CD4-positive, alpha-beta memory T cell (primary cell): ENCODE measurements at regions not wholly inside any gene's neighbourhood (a gene's known extent, or its start where the extent isn't known, plus 50 kb on each side); places are given as distances from the start of the nearest gene placed in this dataset.

ENCODE experiments used
- CTCF ChIA-PET: fragments of 350-600 bp; sonication (Branson Sonifier 250); formaldehyde crosslinking; loops from one replicate; lab custom pipeline; 2021; ENCODE audit warnings: inconsistent platforms; ENCODE audit not compliant: partially characterized antibody; lab: Charles Lee
- POLR2A ChIA-PET: fragments of 350-600 bp; sonication (Branson Sonifier 250); formaldehyde crosslinking; loops from one replicate; lab custom pipeline; 2021; ENCODE audit not compliant: partially characterized antibody; lab: Charles Lee
- DNase-seq, 5 donors: peaks; one replicate each; pipeline versions ENCODE4 v3.0.0 to v3.0.0-alpha.2; 2020 to 2022; ENCODE audit warnings: mixed read lengths in 1 of 5
- H3K27ac ChIP-seq: one replicate; pipeline ENCODE4 v1.7.0; 2013; ENCODE audit warnings: low read depth, low read length
- H3K27me3 ChIP-seq: 2 replicates; pipeline ENCODE4 v1.7.0; 2013; ENCODE audit warnings: mild to moderate bottlenecking, low read length, moderate library complexity; ENCODE audit not compliant: insufficient read depth
- H3K36me3 ChIP-seq: 2 replicates; pipeline ENCODE4 v1.7.0; 2013; ENCODE audit warnings: mild to moderate bottlenecking, low read length, moderate library complexity; ENCODE audit not compliant: insufficient read depth
- H3K4me1 ChIP-seq: 2 replicates; pipeline ENCODE4 v1.7.0; 2013; ENCODE audit warnings: mild to moderate bottlenecking, low read length, moderate library complexity; ENCODE audit not compliant: insufficient read depth
- H3K4me3 ChIP-seq, 2 donors: one replicate each; pipeline ENCODE4 v1.7.0; 2013; ENCODE audit warnings: low read length in 2 of 2, mild to moderate bottlenecking in 1 of 2
- H3K9me3 ChIP-seq, 2 donors: one replicate each; pipeline ENCODE4 v1.7.0; 2013; ENCODE audit warnings: low read length in 2 of 2, control low read depth in 1 of 2; ENCODE audit not compliant: control insufficient read depth in 1 of 2
- H3K27ac Mint-ChIP-seq, 7 donors: one replicate each; pipeline ENCODE4 v1.8.0; 2020 to 2021; ENCODE audit warnings: mixed read lengths in 7 of 7, mild to moderate bottlenecking in 6 of 7, inconsistent platforms in 3 of 7, moderate library complexity in 3 of 7
- H3K27me3 Mint-ChIP-seq, 2 donors: one replicate each; pipeline ENCODE4 v1.8.0; 2020 to 2021; ENCODE audit warnings: mixed read lengths in 2 of 2
- H3K36me3 Mint-ChIP-seq, 2 donors: one replicate each; pipeline ENCODE4 v1.8.0; 2020 to 2021; ENCODE audit warnings: mixed read lengths in 2 of 2, inconsistent platforms in 1 of 2, mild to moderate bottlenecking in 1 of 2
- H3K4me1 Mint-ChIP-seq, 4 donors: one replicate each; pipeline ENCODE4 v1.8.0; 2020 to 2021; ENCODE audit warnings: mixed read lengths in 4 of 4, mild to moderate bottlenecking in 1 of 4
- H3K4me3 Mint-ChIP-seq, 8 donors: one replicate each; pipeline ENCODE4 v1.8.0; 2020 to 2021; ENCODE audit warnings: mixed read lengths in 8 of 8, mild to moderate bottlenecking in 7 of 8, moderate library complexity in 6 of 8, inconsistent platforms in 3 of 8
- H3K9me3 Mint-ChIP-seq, 8 donors: one replicate each; pipeline ENCODE4 v1.8.0; 2020 to 2021; ENCODE audit warnings: mixed read lengths in 8 of 8, mild to moderate bottlenecking in 5 of 8, inconsistent platforms in 3 of 8, moderate library complexity in 1 of 8
- intact Hi-C: fragments of 100-400 bp; cut with micrococcal nuclease; formaldehyde crosslinking; loops from one replicate; pipeline ENCODE4 v1.15.1; 2023

DNA sequence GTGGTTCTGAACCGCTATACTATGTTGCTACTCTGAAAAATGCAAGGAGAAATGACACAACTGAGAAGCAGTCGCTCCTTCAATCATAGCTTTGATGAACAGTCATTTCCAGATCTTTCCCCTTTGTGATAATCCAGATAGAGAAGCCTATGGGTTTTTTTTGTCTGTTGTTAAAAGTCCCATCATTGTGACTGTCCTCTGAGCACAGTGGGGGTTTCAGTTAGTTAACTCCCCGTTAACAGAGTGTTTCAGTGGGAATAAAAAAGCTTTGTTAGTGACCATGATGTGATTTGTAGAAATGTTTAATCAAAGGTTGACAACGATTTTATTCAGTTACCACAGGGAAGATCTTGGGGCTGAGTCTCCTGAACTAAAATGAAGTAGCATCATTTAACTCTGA is 176.2 kb upstream of the MAOA start:
- no peaks in the 10 kb centered on the region for H3K27me3 ChIP-seq
- Mint-ChIP-seq H3K4me1 (no peaks in the 10 kb centered on the region), H3K27me3 (no peaks in the 10 kb centered on the region)

DNA sequence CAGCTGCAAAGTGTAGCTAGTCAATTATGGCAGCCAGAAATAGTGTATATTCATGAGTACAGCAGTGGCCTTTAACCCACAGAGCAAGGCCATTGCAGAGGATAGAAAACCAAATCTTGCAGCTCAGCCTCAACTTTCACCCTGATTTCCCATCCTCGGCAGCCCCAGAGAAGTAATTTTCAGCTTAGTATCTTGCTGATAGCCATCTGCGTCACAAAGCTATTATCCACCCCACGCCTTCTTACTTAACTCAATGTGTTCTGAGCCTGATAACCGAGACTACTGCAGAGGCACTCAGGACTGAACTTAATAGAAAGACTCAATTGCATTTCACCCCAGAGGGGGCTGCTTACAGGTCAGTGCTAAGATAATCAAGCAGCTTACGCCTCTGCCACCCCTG is 174.5 kb upstream of the MAOA start:
- no peak overlapping the region for H3K4me3 ChIP-seq
- no peaks in the 10 kb centered on the region for H3K36me3 ChIP-seq
- no peak overlapping the region for H3K27ac ChIP-seq
- no peaks in the 10 kb centered on the region for H3K4me1 ChIP-seq
- H3K27me3 Mint-ChIP-seq = no peaks in the 10 kb centered on the region
- DNase-seq = no peak
- no peak overlapping the region for H3K4me3 Mint-ChIP-seq
- no peaks in the 10 kb centered on the region for H3K4me1 Mint-ChIP-seq
- H3K9me3 Mint-ChIP-seq = peaks cover 0 to 4% (median 0%) of the 10 kb centered on the region in 8 donors
- ChIA-PET CTCF (no interaction called here), POLR2A (interaction anchor here (0.6 kb wide), 1 partner anchor 44 kb away, joined by 3 read pairs; no protein-coding TSS in a partner anchor)
- H3K27ac Mint-ChIP-seq = no peak overlapping the region
- no peaks in the 10 kb centered on the region for H3K36me3 Mint-ChIP-seq
- H3K27me3 ChIP-seq = no peaks in the 10 kb centered on the region
- intact Hi-C loops = no loop called here
- H3K9me3 ChIP-seq = no peaks in the 10 kb centered on the region

More for the DNA sequence above, 176.2 kb upstream of the MAOA start:
- peaks cover 0 to 4% (median 0%) of the 10 kb centered on the region in 8 donors for H3K9me3 Mint-ChIP-seq
- POLR2A ChIA-PET = no interaction called here
- no peaks in the 10 kb centered on the region for H3K36me3 Mint-ChIP-seq
- Histone ChIP-seq H3K9me3 (no peaks in the 10 kb centered on the region), H3K4me3 (no peak overlapping the region), H3K4me1 (no peaks in the 10 kb centered on the region), H3K36me3 (no peaks in the 10 kb centered on the region), H3K27ac (no peak overlapping the region)
- peak overlapping the region in 1 of 7 donors; percentile 10 for H3K27ac Mint-ChIP-seq
- CTCF ChIA-PET = interaction anchor here (0.9 kb wide), 1 partner anchor 1698 kb away, joined by 3 read pairs; no protein-coding TSS in a partner anchor
- DNase-seq = no peak
- no peak overlapping the region for H3K4me3 Mint-ChIP-seq
- intact Hi-C loops = no loop called here

DNA sequence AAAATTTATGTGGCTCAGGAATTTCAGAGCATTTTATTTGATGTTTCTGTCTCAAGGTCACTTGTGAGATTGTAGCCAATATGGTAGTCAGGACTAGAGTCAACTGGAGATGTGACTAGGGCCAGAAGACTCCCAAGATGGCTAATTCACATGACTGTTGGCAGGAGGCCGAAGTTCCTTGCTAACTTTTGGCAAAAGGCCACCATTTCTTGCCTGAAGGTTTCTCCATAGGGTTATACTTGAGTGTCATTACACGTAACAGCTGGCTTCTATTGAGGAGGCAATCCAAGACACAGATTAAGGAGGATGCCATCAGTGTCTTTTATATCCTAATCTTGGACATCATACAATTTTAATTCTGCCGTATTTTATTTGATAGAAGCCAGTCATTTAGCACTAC is 162.3 kb upstream of the MAOA start:
- no peaks in the 10 kb centered on the region for H3K36me3 Mint-ChIP-seq
- no peak for DNase-seq
- Histone ChIP-seq H3K4me1 (no peaks in the 10 kb centered on the region), H3K27me3 (no peaks in the 10 kb centered on the region), H3K27ac (no peak overlapping the region), H3K36me3 (no peaks in the 10 kb centered on the region), H3K4me3 (no peak overlapping the region), H3K9me3 (no peaks in the 10 kb centered on the region)
- H3K4me3 Mint-ChIP-seq = no peak overlapping the region
- intact Hi-C loops = no loop called here
- H3K4me1 Mint-ChIP-seq = no peaks in the 10 kb centered on the region
- ChIA-PET POLR2A (no interaction called here), CTCF (no interaction called here)
- H3K9me3 Mint-ChIP-seq = no peaks in the 10 kb centered on the region
- H3K27me3 Mint-ChIP-seq = no peaks in the 10 kb centered on the region
- no peak overlapping the region for H3K27ac Mint-ChIP-seq

DNA sequence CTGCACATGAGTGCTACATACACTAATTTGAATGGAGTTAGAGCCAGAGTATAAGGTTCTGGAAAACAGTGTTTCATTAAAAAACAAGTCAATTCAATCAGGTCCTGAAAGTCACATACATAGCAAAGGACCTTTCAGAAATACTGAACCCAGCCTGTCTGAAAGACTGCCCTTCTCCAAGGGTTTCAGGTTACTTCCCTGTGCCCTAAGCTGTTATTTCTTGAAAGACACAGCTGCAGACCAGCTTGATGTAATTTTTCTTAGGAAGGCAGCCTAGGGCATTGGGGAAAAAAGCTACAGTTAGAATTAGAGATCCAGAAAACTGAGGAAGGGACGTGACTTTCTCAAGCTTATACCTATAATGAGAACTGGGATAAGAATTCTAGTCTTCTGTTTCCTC is 155.9 kb upstream of the MAOA start:
- no peaks in the 10 kb centered on the region for H3K27me3 ChIP-seq
- Mint-ChIP-seq H3K4me1 (peaks cover 0 to 6% (median 0%) of the 10 kb centered on the region in 4 donors), H3K9me3 (no peaks in the 10 kb centered on the region), H3K36me3 (no peaks in the 10 kb centered on the region), H3K27ac (no peak overlapping the region), H3K27me3 (peaks cover 0 to 2% of the 10 kb centered on the region in 2 donors), H3K4me3 (no peak overlapping the region)
- H3K4me1 ChIP-seq = no peaks in the 10 kb centered on the region
- POLR2A ChIA-PET = no interaction called here
- H3K27ac ChIP-seq = no peak overlapping the region
- CTCF ChIA-PET = no interaction called here
- DNase-seq = no peak
- H3K36me3 ChIP-seq = no peaks in the 10 kb centered on the region
- H3K9me3 ChIP-seq = no peaks in the 10 kb centered on the region
- intact Hi-C loops = no loop called here
- no peak overlapping the region for H3K4me3 ChIP-seq

DNA sequence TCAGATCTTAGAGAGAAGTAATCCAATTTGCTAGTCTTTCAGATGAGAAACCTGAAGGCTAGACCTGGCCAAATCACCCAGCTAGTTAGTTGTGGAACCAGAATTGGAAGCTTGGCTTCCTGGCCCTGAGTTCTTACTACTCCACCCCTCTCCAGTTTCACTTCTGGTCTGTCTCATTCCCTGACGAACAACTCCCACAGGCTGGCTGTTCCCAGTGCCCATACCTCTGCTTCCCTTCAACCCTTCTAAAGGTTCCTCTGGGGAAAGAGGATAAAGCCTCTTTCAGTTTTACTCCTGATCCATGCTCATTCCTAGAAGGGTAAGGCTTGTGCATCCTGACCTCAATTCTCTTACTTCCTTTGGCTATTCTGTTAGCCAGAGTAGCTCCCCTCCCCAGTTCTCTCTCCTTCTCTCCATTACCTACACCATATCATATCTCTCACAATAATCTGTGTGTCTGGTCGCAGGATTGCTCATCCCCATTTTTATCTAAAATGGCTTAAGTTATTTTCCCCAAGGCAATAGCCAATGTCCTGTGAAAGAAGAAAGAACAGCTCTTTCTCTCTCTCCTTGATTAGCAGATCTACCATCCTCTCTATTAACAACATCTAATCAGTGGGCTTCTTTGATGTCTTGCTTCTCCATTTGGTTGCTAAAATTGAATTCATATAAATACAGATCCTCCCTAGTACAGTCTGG is 155.0 kb upstream of the MAOA start:
- Mint-ChIP-seq H3K36me3 (no peaks in the 10 kb centered on the region), H3K4me1 (peaks cover 0 to 6% (median 0%) of the 10 kb centered on the region in 4 donors), H3K4me3 (no peak overlapping the region), H3K9me3 (no peaks in the 10 kb centered on the region), H3K27me3 (peaks cover 0 to 2% of the 10 kb centered on the region in 2 donors), H3K27ac (no peak overlapping the region)
- H3K9me3 ChIP-seq = no peaks in the 10 kb centered on the region
- POLR2A ChIA-PET = no interaction called here
- no peaks in the 10 kb centered on the region for H3K36me3 ChIP-seq
- DNase-seq = no peak
- no peaks in the 10 kb centered on the region for H3K4me1 ChIP-seq
- CTCF ChIA-PET = interaction anchor here (0.7 kb wide), 1 partner anchor 1209 kb away, joined by 3 read pairs; no protein-coding TSS in a partner anchor
- H3K27me3 ChIP-seq = no peaks in the 10 kb centered on the region
- H3K4me3 ChIP-seq = no peak overlapping the region
- intact Hi-C loops = no loop called here
- H3K27ac ChIP-seq = no peak overlapping the region

DNA sequence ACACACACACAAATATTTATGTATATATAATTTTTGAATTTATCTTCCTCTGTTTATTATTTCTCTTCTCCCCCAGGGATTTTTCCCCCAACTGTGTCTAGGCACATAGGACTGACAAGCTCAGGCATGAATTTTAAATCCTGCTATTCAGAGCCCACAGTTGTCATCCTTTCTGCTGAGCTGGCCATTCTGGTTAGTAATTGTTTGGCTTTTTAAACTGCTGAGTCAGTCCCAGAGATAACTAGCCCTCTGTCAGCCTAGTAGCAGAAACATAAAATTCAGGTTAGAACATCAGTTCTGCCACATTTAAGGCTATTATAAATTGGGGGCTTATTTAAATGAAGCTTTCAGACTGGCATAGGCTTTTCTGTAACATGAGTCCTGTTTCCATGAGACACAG is 151.7 kb upstream of the MAOA start:
- H3K4me1 Mint-ChIP-seq = peaks cover 0 to 6% (median 0%) of the 10 kb centered on the region in 4 donors
- Histone ChIP-seq H3K36me3 (no peaks in the 10 kb centered on the region), H3K27me3 (no peaks in the 10 kb centered on the region), H3K4me3 (no peak overlapping the region), H3K9me3 (no peaks in the 10 kb centered on the region), H3K27ac (no peak overlapping the region), H3K4me1 (no peaks in the 10 kb centered on the region)
- H3K27me3 Mint-ChIP-seq = peaks cover 0 to 3% of the 10 kb centered on the region in 2 donors
- no peaks in the 10 kb centered on the region for H3K9me3 Mint-ChIP-seq
- no peak overlapping the region for H3K4me3 Mint-ChIP-seq
- H3K27ac Mint-ChIP-seq = no peak overlapping the region
- DNase-seq = no peak
- intact Hi-C loops = no loop called here
- POLR2A ChIA-PET = no interaction called here
- CTCF ChIA-PET = no interaction called here
- H3K36me3 Mint-ChIP-seq = no peaks in the 10 kb centered on the region

DNA sequence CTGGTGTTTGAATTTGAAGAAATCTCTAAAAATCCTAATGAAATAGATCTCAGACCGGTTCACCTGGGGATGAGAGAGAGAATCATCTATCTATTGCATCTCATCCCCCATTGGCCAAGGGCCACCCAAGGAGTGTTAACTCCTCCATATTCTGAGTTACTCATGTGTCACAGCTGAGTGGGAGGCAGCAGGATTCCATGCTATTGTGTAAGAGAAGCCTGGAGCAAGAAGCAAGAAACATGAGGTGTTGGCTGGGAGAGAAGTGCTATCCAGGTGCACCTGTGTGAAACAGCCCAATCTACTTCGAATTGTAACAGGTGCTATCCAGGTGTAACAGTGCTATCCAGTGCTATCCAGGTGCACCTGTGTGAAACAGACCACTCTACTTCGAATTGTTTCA is 150.3 kb upstream of the MAOA start:
- Histone ChIP-seq H3K4me1 (no peaks in the 10 kb centered on the region), H3K4me3 (no peak overlapping the region), H3K36me3 (no peaks in the 10 kb centered on the region), H3K27ac (no peak overlapping the region), H3K27me3 (no peaks in the 10 kb centered on the region), H3K9me3 (no peaks in the 10 kb centered on the region)
- POLR2A ChIA-PET = no interaction called here
- H3K27me3 Mint-ChIP-seq = peaks cover 0 to 3% of the 10 kb centered on the region in 2 donors
- H3K4me1 Mint-ChIP-seq = peaks cover 0 to 6% (median 0%) of the 10 kb centered on the region in 4 donors
- H3K9me3 Mint-ChIP-seq = no peaks in the 10 kb centered on the region
- intact Hi-C loops = no loop called here
- H3K36me3 Mint-ChIP-seq = no peaks in the 10 kb centered on the region
- no peak overlapping the region for H3K4me3 Mint-ChIP-seq
- DNase-seq = no peak
- CTCF ChIA-PET = no interaction called here
- H3K27ac Mint-ChIP-seq = no peak overlapping the region
